ENCODE measurements at regions not wholly inside any gene's neighbourhood (a gene's known extent, or its start where the extent isn't known, plus 50 kb on each side); places are given as distances from the start of the nearest gene placed in this dataset.

GRCh38 chr20:59385480-59385879 lies 85.1 kb downstream of the EDN3 start:
- H3K27ac ChIP-seq (ENCODE audit: insufficient read depth, low read length), result no peak overlapping the region
- in situ Hi-C loops (cut with MboI; ENCODE audit: low sequenced_read_pairs) (no loop called here), dilution Hi-C loops (cut with HindIII; ENCODE audit: low sequenced_read_pairs, unreplicated experiment) (no loop called here), intact Hi-C loops (cut with micrococcal nuclease) (no loop called here)
- no peak overlapping the region for H2AK9ac ChIP-seq (replicated peaks; ENCODE audit: low read depth, low read length, poor library complexity)
- H3K4ac ChIP-seq (ENCODE audit: low read depth, low read length), result no peak overlapping the region
- no peak overlapping the region for H3K14ac ChIP-seq (replicated peaks; ENCODE audit: low read depth, low read length)
- no peaks in the 10 kb centered on the region for H3K36me3 ChIP-seq (ENCODE audit: control insufficient read depth, insufficient read depth, low read length)
- H3K23ac ChIP-seq (ENCODE audit: low read depth, low read length), result no peak overlapping the region
- 0% methylated on average over 1 of the region's 5 CpGs; no CpG with 5 or more reads in 1 of the 2 experiments for WGBS, 2 experiments (ENCODE audit: extremely low coverage in 2 of 2, insufficient read length in 1 of 2)
- no peak overlapping the region for H3K4me2 ChIP-seq (ENCODE audit: low read depth, low read length)
- no peaks in the 10 kb centered on the region for H3K4me1 ChIP-seq (ENCODE audit: control insufficient read depth, insufficient read depth, low read length)
- no peak for DNase-seq
- no peak overlapping the region for H2BK5ac ChIP-seq (ENCODE audit: low read depth, low read length, poor library complexity, severe bottlenecking)
- no peak overlapping the region for H2AK5ac ChIP-seq (ENCODE audit: low read depth, low read length)
- POLR2A ChIA-PET (ENCODE audit: unreplicated experiment), result no interaction called here
- no peak overlapping the region for H3K56ac ChIP-seq (ENCODE audit: extremely low read depth, insufficient read depth, low read length)
- CTCF ChIA-PET, result no interaction called here
- no peak overlapping the region for H2AFZ ChIP-seq (replicated peaks; ENCODE audit: low read length, poor library complexity)
- no peak overlapping the region for H3K4me3 ChIP-seq (ENCODE audit: insufficient read depth, low read depth, low read length)
- no peak overlapping the region for H2BK15ac ChIP-seq (ENCODE audit: low read depth, low read length)
- H4K8ac ChIP-seq (ENCODE audit: low read depth in 2 of 2, low read length in 2 of 2), result no peak overlapping the region
- no peak overlapping the region for H4K5ac ChIP-seq (ENCODE audit: low read depth, low read length)
- H2BK20ac ChIP-seq (ENCODE audit: low read depth, low read length), result no peak overlapping the region
- H3K79me1 ChIP-seq (ENCODE audit: low read depth in 1 of 2, low read length in 2 of 2), result no peaks in the 10 kb centered on the region
- H4K20me1 ChIP-seq (ENCODE audit: insufficient read depth, low read length), result no peaks in the 10 kb centered on the region
- H2BK120ac ChIP-seq (ENCODE audit: low read depth, low read length), result no peak overlapping the region
- H3K27me3 ChIP-seq (ENCODE audit: control insufficient read depth, insufficient read depth, low read length), result no peaks in the 10 kb centered on the region
- H4K91ac ChIP-seq (ENCODE audit: insufficient read depth, low read depth, low read length), result no peak overlapping the region
- H3K9me1 ChIP-seq (ENCODE audit: insufficient read depth, low read length), result no peaks in the 10 kb centered on the region
- peaks cover 14% of the 10 kb centered on the region; the same call in 1 of the 2 replicates for H3K9me3 ChIP-seq (ENCODE audit: control insufficient read depth, insufficient read depth, low read length)
- H3K9ac ChIP-seq (ENCODE audit: low read depth, low read length), result no peak overlapping the region
- TF ChIP-seq MAZ (IDR thresholded peaks at IDR 0.05; ENCODE audit: borderline replicate concordance, low read depth, low read length), result no peak
- TF ChIP-seq RAD21 (IDR thresholded peaks at IDR 0.05; ENCODE audit: low read length), result no peak
- no peak for TF ChIP-seq CHD1 (IDR thresholded peaks at IDR 0.05; ENCODE audit: low read depth, low read length)
- TF ChIP-seq ELK1 (IDR thresholded peaks at IDR 0.05; ENCODE audit: borderline replicate concordance, low read depth, low read length), result no peak
- TF ChIP-seq USF2 (IDR thresholded peaks at IDR 0.05; ENCODE audit: low read depth, low read length), result no peak
- TF ChIP-seq MXI1 (IDR thresholded peaks at IDR 0.05; ENCODE audit: borderline replicate concordance, low read depth, low read length), result no peak
- TF ChIP-seq RFX5 (IDR thresholded peaks at IDR 0.05; ENCODE audit: low read depth, low read length), result no peak
- no peak for TF ChIP-seq SMC3 (IDR thresholded peaks at IDR 0.05; ENCODE audit: low read depth, low read length)
- no peak for TF ChIP-seq CTCF (conservative IDR thresholded peaks at IDR 0.05; ENCODE audit: low read depth, low read length)
- no peak for TF ChIP-seq BHLHE40 (IDR thresholded peaks at IDR 0.05; ENCODE audit: low read depth, low read length)
- no peak for TF ChIP-seq RCOR1 (IDR thresholded peaks at IDR 0.05; ENCODE audit: insufficient replicate concordance, low read length)
- no TSS peak for BruUV-seq (replicated peaks)
- ATAC-seq (ENCODE audit: low read depth), result no peak
- no peak overlapping the region for H3K18ac ChIP-seq (ENCODE audit: low read depth, low read length)
